Esophagus mucosa (tissue), 1 donor: ENCODE measurements at regions not wholly inside any gene's neighbourhood (a gene's known extent, or its start where the extent isn't known, plus 50 kb on each side); places are given as distances from the start of the nearest gene placed in this dataset.

Source experiments
- ATAC-seq: fragments of 200-7000 bp; cut with Tn5 transposase; one replicate; pipeline ENCODE4 v1.9.1; 2020
- donor health status: DM: yes; HTN: yes; CAD: no.

GRCh38 chr21:25329227-25329825 lies 278.0 kb downstream of the MRPL39 start:
- no peak for ATAC-seq

GRCh38 chr21:25328736-25329135 lies 278.5 kb downstream of the MRPL39 start:
- no peak for ATAC-seq

GRCh38 chr21:25326181-25326580 lies 281.1 kb downstream of the MRPL39 start:
- no peak for ATAC-seq

GRCh38 chr21:25324666-25325065 lies 282.6 kb downstream of the MRPL39 start:
- no peak for ATAC-seq

DNA sequence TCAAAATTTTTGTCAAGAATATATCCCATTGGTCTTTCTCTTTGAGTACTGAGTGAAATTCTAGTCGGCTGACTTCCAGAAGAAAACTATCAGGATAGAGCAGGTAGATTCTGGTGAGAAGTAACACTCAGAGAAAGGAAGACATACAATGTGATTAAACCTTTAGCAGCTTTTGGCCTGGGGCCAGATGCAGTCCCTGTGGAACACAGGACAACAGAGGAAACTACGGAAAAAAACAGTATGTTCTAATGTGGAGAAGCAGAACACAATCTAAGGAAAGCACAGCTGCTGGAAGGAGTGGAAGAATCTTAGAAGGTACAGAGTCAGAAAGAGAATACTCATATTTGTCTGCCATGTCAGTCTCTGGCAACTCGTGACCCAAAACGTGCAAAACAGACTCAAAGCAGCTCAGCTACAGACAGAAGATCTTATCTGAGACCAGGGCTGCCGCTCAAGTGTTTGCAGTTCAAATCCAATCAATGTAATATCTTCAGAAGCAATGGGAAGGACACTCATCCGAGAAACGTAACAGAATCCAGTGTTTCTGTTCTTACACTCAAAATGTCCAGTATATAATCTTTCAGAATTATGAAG lies 283.8 kb downstream of the MRPL39 start:
- no peak for ATAC-seq

- ATAC-seq: no peak
Observed at GRCh38 chr21:25314247-25314646, 293.0 kb downstream of the MRPL39 start.

DNA sequence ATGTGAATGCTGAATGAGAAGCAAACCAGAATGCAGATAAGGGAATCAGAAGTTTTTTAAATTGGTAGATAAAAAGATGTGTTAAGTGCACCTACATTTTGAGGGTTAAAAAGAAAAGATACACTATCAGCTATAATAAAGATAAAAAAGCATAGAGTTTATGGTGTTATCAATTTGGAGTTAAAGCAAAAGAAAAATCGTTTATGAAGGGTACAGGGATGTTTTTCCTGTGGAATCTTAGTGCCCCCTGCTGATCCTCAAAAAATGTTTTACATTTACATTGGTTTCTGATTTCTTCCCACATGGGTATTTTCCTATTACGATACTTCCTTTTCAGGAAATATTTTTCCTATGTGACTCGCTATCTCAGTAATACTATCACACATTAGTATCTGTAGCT lies 293.5 kb downstream of the MRPL39 start:
- ATAC-seq: no peak

- ATAC-seq: no peak
Observed at GRCh38 chr21:25307489-25307888, 299.8 kb downstream of the MRPL39 start.

GRCh38 chr21:25304611-25305010 lies 302.7 kb downstream of the MRPL39 start:
- no peak for ATAC-seq

DNA sequence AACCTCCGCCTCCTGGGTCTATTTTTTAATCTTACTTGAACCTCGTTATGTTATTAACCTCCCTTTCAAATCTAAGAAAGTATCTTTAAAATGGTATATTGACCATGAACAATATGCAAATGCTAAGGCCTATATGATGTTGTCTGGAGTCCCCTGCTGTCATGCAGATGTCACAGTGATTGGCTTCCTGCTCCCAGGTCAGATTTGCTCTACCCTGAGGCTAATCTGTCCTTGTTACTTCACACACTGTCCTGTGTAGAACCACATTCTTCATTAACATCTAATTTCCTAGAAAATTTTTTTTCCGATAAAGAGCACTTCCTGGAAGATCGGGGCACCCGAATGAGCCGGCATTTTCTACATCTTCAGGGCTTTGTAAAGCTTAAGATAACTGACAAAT lies 306.6 kb downstream of the MRPL39 start:
- no peak for ATAC-seq

- peak; percentile 59 for ATAC-seq
Observed at GRCh38 chr21:25298512-25299491, 308.5 kb downstream of the MRPL39 start.

DNA sequence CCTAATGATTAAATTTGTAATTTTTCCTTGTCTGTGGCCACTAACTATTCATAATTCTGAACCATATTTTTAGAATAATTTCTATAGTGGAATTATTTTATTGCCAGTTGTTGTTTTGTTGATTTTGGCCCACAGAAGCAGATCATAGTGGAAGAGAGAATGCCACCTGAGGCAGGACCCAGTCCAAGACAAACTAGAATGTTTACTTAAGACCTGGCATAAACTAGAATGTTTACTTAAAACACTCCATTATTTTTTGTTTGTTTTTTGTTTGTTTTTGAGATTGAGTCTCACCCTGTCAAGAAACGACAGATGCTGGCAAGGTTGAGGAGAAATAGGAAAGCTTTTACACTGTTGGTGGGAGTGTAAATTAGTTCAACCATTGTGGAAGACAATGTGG lies 310.2 kb downstream of the MRPL39 start:
- ATAC-seq: no peak

DNA sequence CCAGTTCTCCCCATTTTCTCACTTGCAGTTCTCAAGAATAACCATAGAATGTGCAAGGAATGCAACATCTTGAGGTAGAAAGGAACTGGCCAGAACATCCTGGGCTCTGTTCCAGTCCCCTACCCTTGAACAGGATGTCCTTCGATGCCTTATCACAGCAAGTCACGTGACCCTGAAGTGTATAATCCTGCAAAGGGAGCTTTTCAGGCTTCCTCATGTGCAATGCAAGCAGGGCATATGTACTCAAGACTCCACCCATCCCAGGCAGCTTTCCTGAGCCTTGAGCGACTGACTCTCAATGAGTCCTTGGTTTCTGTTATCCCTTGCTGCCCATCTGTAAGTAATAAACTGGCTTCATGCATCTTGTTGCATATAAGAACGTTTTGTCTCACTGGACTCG lies 311.0 kb downstream of the MRPL39 start:
- ATAC-seq: no peak

DNA sequence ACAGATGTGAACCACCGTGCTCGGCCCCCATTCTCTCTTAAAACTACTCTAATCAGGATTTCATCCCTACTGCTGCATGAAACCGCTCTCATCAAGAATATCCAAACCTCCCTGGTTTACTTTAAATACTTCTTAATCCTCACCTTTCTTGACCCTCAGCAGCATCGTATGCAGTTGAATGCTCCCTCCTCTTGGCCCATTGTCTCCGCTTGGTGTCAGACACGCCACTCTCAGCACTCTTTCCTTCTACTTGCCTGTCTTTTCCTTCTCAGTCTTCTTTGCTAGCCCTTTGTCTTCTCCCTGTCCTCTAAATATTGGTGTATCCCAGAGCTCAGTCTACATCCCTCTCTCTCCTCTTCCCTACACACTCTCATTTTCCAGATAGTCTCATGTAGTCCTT lies 314.9 kb downstream of the MRPL39 start:
- ATAC-seq: no peak

DNA sequence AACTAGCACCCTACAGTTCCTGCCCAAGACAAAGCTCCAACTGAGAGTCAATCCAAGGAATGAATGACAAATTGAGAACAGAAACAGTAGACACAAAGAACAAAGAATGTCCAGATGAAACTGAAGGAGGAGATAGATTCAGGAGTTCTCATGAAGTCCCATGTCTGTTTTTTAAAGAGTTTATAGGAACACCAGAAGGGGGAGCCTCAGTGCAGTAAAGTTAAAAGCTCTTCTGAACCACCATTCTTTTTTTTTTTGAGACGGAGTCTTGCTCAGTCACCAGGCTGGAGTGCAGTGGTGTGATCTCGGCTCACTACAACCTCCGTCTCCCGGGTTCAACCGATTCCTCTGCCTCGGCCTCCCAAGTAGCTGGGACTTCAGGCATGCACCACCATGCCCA lies 323.6 kb downstream of the MRPL39 start:
- ATAC-seq: no peak

GRCh38 chr21:25281134-25281533 lies 326.1 kb downstream of the MRPL39 start:
- no peak for ATAC-seq

GRCh38 chr21:25280061-25280460 lies 327.2 kb downstream of the MRPL39 start:
- no peak for ATAC-seq

DNA sequence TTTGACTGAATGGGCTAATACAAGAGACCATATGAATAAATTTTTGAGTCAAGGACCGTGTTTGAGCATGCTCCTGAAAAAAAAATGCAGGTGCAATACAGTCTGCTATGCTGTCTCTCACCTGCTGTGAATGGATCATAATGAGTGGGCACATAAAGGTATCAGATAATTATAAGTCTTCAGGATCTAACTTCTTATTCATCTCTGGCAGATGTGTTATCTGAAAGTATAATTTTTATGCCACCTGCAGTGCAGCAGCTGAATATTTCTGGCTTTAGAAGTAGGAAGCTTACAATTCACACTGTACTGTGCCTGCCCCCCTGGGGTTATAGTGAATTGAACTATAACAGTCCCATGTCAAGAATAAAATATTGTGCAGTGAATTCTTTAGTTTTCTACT lies 333.3 kb downstream of the MRPL39 start:
- ATAC-seq: no peak

- no peak for ATAC-seq
Observed at GRCh38 chr21:25254491-25255174, 352.6 kb downstream of the MRPL39 start.

GRCh38 chr21:25246546-25246945 lies 360.7 kb downstream of the MRPL39 start:
- no peak for ATAC-seq

DNA sequence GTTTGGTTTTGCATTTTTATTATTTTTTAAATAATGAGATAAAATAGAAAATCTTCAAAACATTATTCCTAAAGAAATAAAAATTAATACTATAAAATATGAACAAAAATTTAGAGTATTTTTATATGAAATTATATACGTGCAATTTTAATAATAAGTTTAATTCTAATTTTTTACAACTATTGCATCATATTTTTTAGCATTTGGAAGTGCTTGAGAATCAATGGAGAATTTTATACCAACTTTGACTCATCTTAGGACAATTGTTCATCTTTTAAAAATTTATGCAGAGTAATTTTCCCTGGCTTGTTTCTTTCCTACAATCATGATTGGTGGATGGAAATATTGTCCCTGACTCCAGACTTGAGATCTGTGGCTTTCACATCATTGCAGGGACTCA lies 362.5 kb downstream of the MRPL39 start:
- ATAC-seq: no peak

DNA sequence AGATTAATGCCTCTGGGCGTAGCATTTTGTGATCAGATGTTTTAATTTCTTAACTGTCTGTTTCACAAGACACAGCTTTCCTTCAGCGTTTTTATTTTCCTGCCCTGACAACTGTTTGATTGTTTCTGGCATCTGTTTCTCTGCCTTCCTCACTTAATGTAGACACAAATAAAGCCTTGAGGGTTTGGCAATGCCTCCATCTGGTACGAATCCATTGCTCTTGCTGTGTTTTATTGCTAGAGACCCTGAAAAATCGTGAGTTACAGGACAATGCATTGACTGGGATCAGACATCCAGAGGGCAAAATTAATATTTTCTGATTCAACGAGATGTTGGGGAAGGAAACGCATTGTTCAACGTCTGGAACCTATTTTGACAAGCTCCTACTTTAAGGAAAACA lies 363.5 kb downstream of the MRPL39 start:
- ATAC-seq: no peak

GRCh38 chr21:25240974-25241373 lies 366.3 kb downstream of the MRPL39 start:
- ATAC-seq: no peak
